GM11168 (cell line): ENCODE measurements at regions not wholly inside any gene's neighbourhood (a gene's known extent, or its start where the extent isn't known, plus 50 kb on each side); places are given as distances from the start of the nearest gene placed in this dataset.
"Not testable (repeated sequence)": the region's sequence is repeated elsewhere in the genome, so short reads cannot be mapped to it uniquely, and the experiment has no call there.

Experiments
- in situ Hi-C: fragments of 300-500 bp; cut with MboI; formaldehyde crosslinking; loops from one replicate; pipeline ENCODE4 v1.12.0; 2022; ENCODE audit warnings: low sequenced_read_pairs; ENCODE audit not compliant: unreplicated experiment

GRCh38 chr7:85415743-85416142 lies 228.9 kb upstream of the SEMA3D start:
- in situ Hi-C loops, result no loop called here

DNA sequence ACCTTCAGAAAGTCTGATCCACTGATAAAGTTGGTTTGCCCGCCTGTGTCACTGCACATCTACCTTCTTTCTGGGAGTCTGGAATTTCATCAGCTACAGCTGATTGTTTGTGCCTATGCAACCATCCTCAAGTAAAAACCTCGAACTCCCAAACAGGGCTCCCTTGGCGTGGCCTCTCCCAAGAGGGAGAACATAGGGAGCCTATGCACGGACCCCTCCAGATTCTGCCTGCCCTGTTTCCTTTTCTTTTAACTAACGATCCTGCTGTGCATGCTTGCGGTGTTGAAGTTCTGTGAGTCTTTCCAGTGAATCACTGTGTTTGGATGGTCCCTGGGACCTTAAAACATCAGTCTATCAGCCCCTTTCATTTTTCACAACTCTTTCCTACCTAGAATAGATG lies 226.9 kb upstream of the SEMA3D start:
- in situ Hi-C loops, result no loop called here

DNA sequence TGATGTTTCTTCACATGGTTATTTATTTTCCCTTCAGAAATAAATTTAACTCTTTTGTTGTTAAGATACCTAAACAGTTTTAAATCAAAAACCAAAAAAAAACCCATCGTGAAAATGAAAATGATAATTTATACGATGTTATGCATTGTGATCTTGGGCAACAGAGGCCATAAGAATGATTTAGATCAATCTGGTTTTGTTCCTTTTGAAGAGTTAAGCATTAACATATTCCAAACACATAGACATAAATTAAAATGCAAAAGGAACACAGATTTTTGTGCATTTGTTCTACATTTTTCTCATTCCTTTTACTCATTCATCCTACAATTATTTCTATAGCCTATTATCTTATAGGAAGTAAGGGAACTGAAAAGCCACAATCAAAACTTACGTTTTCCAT lies 226.1 kb upstream of the SEMA3D start:
- in situ Hi-C loops, result no loop called here

DNA sequence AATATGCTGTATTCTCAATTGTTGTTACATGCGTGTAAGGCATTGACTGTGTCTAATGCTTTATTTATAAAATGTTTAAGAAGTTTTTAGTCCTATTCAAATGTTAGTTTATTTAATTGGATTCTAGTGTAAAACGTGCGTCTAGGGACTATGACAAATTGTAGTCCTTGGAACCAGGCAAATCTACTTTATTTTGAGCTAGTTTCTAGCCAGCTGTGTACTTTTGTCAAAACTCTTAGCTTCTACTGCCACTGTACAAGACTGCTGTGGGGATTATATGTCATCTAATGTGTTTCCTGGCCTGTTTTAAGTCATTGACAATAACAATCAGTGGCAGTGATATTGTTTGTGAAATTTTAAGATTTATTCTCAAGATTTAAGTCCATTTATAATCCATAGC lies 220.5 kb upstream of the SEMA3D start:
- in situ Hi-C loops, result no loop called here

DNA sequence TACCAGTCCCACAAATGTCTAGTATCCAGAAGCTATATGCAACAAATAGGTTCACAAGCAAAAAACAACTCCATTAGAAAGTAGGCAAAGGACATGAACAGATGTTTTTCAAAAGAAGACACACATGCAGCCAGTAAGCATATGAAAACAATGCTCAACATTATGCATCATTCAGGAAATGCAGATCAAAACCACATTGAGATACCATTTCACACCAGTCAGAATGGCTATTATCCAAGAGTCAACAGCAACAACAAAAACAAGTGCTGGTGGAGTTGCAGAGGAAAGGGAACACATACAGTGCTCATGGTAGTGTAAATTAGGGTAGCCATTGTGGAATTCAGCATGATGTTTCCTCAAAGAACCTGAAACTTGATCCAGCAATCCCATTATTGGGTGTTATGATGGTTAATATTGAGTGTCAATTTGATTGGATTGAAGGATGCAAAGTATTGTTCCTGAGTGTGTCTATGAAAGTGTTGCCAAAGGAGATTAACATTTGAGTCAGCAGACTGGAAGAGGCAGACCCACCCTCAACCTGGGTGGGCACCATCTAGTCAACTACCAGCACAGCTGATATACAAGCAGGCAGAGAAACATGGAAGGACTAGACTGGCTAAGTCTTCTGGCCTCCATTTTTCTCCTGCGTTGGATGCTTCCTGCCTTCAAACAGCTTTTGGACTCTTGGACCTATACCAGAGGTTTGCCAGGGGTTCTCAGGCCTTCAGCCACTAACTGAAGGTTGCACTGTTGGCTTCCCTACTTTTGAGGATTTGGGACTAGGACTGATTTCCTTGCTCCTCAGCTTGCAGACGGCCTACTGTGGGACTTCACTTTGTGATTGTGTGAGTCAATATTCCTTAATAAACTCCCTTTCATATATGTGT lies 218.4 kb upstream of the SEMA3D start:
- in situ Hi-C loops, result no loop called here

DNA sequence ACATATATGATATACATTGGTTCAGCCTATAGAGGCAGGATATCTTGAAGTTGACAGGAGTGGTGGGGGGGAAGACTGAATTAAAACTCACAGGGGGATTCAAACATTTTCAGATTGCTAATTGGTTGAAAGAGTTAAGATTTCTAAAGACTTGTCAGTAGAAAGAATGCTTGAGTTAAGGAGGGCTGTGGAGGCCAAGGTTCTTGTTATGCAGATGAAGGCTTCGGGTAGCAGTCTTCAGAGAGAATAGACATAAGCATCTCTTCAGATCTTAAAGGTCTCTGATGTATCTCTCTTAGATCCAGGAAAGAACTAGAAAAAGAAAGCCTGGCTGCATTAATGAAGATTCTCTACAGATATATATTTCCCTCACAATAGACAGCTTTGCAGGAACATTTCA lies 209.8 kb upstream of the SEMA3D start:
- in situ Hi-C loops, result no loop called here

GRCh38 chr7:85392789-85393188 lies 205.9 kb upstream of the SEMA3D start:
- in situ Hi-C loops, result no loop called here

- in situ Hi-C loops, result no loop called here
Observed at GRCh38 chr7:85392326-85392725, 205.5 kb upstream of the SEMA3D start.

- in situ Hi-C loops, result no loop called here
Observed at GRCh38 chr7:85386460-85386859, 199.6 kb upstream of the SEMA3D start.

- in situ Hi-C loops, result no loop called here
Observed at GRCh38 chr7:85384392-85384791, 197.5 kb upstream of the SEMA3D start.

DNA sequence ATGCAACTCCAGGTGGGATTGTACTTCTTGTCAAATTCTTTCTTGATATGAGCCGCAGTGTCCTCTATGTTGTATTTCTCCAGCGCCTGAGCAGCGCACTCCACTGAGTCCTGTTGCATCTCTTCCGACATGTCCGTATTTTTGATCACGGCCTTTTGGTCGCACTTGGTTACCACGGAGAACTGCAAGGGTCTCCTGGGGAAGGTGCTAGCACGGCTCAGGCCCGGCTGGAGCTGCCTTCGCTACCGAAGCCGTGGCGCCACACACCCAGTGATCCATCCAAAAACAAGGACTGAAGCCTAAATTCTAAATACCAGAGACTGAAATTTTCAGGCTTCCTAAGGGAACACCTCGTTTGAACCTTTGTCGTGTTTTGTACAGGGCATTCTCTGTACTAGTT lies 194.4 kb upstream of the SEMA3D start:
- in situ Hi-C loops, result no loop called here

- in situ Hi-C loops, result no loop called here
Observed at GRCh38 chr7:85376589-85376988, 189.7 kb upstream of the SEMA3D start.

DNA sequence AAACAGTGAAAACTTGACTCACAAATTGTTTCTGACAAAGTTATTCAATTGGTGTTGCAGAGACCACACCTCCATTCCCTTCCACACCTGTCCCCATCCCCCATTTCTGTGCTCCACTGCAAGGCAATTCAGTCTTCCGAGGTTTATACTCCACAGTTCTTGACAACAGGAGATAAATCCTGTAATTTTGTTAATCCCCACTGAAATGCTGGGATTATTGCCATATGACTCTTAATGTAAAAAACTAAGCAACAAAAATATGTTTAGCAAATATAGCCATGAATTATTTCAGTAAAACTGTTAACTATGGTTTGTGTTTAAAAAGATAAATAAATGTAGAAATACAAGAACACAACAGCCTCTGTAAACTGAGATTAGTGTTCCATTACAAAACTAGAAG lies 170.1 kb upstream of the SEMA3D start:
- in situ Hi-C loops, result no loop called here

- in situ Hi-C loops, result no loop called here
Observed at GRCh38 chr7:85343484-85343883, 156.6 kb upstream of the SEMA3D start.

- in situ Hi-C loops, result no loop called here
Observed at GRCh38 chr7:85342781-85343180, 155.9 kb upstream of the SEMA3D start.

- in situ Hi-C loops, result no loop called here
Observed at GRCh38 chr7:85341973-85342372, 155.1 kb upstream of the SEMA3D start.

DNA sequence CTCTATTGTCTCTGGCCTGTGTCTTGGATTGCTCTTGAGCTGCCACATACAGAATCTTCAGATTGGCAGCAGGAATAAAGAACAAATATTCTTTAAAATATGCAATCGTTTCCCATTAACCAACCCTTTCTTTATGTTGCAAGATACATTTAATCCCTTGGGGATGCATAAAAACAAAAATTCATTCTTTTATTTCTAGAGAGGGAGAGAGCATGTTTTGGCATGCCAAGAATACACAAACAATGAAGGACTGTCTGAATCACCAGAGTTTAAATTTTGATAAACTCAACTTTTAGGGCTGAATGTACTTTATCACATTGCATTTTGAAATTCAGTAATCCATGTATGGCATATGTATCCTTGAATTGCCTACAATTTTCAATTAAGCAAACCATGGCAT lies 154.3 kb upstream of the SEMA3D start:
- in situ Hi-C loops, result no loop called here

GRCh38 chr7:85336086-85336485 lies 149.2 kb upstream of the SEMA3D start:
- in situ Hi-C loops, result no loop called here

DNA sequence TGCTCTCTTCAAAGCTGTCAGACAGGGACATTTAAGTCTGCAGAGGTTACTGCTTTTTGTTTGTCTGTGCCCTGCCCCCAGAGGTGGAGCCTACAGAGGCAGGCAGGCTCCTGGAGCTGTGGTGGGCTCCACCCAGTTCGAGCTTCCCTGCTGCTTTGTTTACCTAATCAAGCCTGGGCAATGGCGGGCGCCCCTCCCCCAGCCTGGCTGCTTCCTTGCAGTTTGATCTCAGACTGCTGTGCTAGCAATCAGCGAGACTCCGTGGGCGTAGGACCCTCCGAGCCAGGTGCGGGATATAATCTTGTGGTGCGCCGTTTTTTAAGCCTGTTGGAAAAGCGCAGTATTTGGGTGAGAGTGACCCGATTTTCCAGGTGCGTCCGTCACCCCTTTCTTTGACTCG lies 148.3 kb upstream of the SEMA3D start:
- in situ Hi-C loops, result not testable (repeated sequence)

- in situ Hi-C loops, result no loop called here
Observed at GRCh38 chr7:85328456-85328998, 141.7 kb upstream of the SEMA3D start.

DNA sequence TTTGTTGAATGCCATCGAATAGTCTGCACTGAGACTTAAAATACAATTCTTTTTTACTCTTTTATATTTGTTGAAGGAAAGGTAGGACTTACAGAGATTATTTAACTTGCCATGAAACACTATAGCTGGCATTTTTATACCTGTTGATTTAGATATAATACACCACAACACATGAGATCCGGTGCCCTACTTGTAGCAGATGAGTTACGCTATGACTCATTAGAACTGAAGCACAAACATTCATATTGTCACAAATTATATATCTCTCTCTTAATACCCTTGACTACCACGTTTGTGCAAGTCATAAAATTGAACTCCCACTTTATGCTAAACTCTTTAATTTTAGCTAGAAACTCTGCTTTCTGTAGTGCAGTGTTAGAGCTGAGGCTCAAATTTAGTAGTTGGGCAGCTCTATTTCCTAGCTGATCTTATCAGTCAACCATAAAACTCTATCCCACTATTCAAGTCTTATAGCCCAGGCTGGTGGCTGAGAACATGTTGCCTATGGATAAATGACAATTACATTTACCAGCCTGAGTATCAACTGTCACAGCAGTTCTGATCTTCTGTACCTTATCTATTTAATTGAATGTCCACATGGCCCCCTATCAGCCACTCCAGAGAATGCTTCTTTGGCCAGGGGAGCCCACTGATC lies 137.4 kb upstream of the SEMA3D start:
- in situ Hi-C loops, result no loop called here

GRCh38 chr7:85322252-85322651 lies 135.4 kb upstream of the SEMA3D start:
- in situ Hi-C loops, result no loop called here
